ENCODE measurements at regions not wholly inside any gene's neighbourhood (a gene's known extent, or its start where the extent isn't known, plus 50 kb on each side); places are given as distances from the start of the nearest gene placed in this dataset.

DNA sequence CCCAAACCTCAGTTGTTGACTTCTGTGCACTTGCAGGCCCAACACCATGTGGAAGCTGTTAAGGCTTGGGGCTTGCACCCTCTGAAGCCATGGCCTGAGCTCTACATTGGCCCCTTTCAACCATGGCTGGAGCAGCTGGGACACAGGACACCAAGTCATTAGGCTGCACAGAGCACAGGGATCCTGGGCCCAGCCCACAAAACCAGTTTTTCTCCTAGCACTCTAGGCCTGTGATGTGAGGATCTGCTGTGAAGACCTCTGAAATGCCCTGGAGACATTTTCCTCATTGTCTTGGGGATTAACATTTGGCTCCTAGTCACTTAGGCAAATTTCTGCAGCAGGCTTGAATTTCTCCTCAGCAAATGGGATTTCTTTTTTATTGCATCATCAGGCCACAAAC, 1255.7 kb downstream of the ZPLD1 start:
- H3K4me3 Mint-ChIP-seq (ENCODE audit: unreplicated experiment) = no peak overlapping the region
- no peaks in the 10 kb centered on the region for H3K9me3 ChIP-seq
- no peaks in the 10 kb centered on the region for H3K4me1 ChIP-seq
- TF ChIP-seq, protein P1, sequence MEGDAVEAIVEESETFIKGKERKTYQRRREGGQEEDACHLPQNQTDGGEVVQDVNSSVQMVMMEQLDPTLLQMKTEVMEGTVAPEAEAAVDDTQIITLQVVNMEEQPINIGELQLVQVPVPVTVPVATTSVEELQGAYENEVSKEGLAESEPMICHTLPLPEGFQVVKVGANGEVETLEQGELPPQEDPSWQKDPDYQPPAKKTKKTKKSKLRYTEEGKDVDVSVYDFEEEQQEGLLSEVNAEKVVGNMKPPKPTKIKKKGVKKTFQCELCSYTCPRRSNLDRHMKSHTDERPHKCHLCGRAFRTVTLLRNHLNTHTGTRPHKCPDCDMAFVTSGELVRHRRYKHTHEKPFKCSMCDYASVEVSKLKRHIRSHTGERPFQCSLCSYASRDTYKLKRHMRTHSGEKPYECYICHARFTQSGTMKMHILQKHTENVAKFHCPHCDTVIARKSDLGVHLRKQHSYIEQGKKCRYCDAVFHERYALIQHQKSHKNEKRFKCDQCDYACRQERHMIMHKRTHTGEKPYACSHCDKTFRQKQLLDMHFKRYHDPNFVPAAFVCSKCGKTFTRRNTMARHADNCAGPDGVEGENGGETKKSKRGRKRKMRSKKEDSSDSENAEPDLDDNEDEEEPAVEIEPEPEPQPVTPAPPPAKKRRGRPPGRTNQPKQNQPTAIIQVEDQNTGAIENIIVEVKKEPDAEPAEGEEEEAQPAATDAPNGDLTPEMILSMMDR (IDR thresholded peaks at IDR 0.05; ENCODE audit: insufficient read depth in 1 of 2, low read depth in 1 of 2, low read length in 1 of 2, severe bottlenecking in 1 of 2, unreplicated experiment in 1 of 2) = no peak
- H3K27me3 ChIP-seq (replicated peaks; ENCODE audit: control insufficient read depth, insufficient read depth, low read length) = no peaks in the 10 kb centered on the region
- no TSS peak for BruUV-seq (replicated peaks)
- H3K36me3 Mint-ChIP-seq (ENCODE audit: insufficient read depth, unreplicated experiment) = no peaks in the 10 kb centered on the region
- peaks cover 15% of the 10 kb centered on the region for H3K9me3 Mint-ChIP-seq (ENCODE audit: unreplicated experiment)
- ChIA-PET POLR2A (no interaction called here), CTCF (no interaction called here)
- no peak overlapping the region for H3K27ac Mint-ChIP-seq (ENCODE audit: unreplicated experiment)
- H3K4me1 Mint-ChIP-seq (ENCODE audit: low read depth, unreplicated experiment) = no peaks in the 10 kb centered on the region
- H3K27me3 Mint-ChIP-seq (ENCODE audit: insufficient read depth, unreplicated experiment) = no peaks in the 10 kb centered on the region
- H3K4me3 ChIP-seq (ENCODE audit: low read depth, low read length) = no peak overlapping the region
- DNase-seq = no peak
- intact Hi-C loops (cut with micrococcal nuclease; ENCODE audit: unreplicated experiment) = no loop called here
- no peaks in the 10 kb centered on the region for H3K36me3 ChIP-seq (ENCODE audit: control insufficient read depth, insufficient read depth, low read length)

DNA sequence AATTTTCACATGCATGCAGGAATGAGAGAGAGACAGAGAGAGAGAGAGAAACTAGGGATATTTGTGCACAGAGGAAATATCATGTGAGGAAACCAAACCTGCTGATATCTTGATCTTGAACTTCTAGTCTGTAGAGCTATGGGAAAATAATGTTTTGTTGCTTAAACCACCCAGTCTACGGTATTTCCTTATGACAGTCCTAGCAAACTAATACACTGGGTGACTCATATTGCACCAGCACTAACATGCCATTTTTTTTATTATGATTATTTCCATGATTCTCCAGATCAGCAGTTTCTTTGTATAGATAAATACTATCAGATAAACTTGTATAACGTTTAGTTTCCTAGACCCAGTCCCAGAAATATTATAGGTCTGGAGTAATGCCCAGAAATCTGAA, 1259.0 kb downstream of the ZPLD1 start:
- ChIA-PET CTCF (no interaction called here), POLR2A (no interaction called here)
- no peaks in the 10 kb centered on the region for H3K36me3 Mint-ChIP-seq (ENCODE audit: insufficient read depth, unreplicated experiment)
- H3K36me3 ChIP-seq (ENCODE audit: control insufficient read depth, insufficient read depth, low read length) = no peaks in the 10 kb centered on the region
- TF ChIP-seq, protein P1 (IDR thresholded peaks at IDR 0.05; ENCODE audit: insufficient read depth in 1 of 2, low read depth in 1 of 2, low read length in 1 of 2, severe bottlenecking in 1 of 2, unreplicated experiment in 1 of 2) = no peak
- H3K9me3 Mint-ChIP-seq (ENCODE audit: unreplicated experiment) = peaks cover 15% of the 10 kb centered on the region
- BruUV-seq (replicated peaks) = no TSS peak
- no peak overlapping the region for H3K27ac Mint-ChIP-seq (ENCODE audit: unreplicated experiment)
- no peaks in the 10 kb centered on the region for H3K9me3 ChIP-seq
- H3K4me3 ChIP-seq (ENCODE audit: low read depth, low read length) = no peak overlapping the region
- H3K4me3 Mint-ChIP-seq (ENCODE audit: unreplicated experiment) = no peak overlapping the region
- no peaks in the 10 kb centered on the region for H3K4me1 ChIP-seq
- DNase-seq = no peak
- no peaks in the 10 kb centered on the region for H3K4me1 Mint-ChIP-seq (ENCODE audit: low read depth, unreplicated experiment)
- no peaks in the 10 kb centered on the region for H3K27me3 ChIP-seq (replicated peaks; ENCODE audit: control insufficient read depth, insufficient read depth, low read length)
- intact Hi-C loops (cut with micrococcal nuclease; ENCODE audit: unreplicated experiment) = no loop called here
- no peaks in the 10 kb centered on the region for H3K27me3 Mint-ChIP-seq (ENCODE audit: insufficient read depth, unreplicated experiment)

DNA sequence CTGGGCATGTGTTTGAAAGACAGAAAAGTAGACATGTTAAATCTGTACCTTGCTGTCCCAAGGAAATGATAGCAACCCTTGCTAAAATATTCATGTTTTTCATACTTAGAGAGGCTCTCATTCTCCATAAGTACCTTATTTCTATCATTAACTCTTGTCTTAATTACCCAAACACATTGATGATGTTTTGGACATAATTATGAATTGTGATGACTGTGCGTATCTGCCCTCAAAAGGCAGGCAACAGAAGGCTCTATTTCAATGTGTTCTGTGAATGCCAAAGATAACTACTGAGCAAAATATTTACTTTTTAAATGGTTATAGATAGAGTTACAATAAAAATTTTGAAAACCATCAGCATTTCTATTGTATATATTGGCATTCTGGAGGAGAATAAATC, 1263.8 kb downstream of the ZPLD1 start:
- TF ChIP-seq, protein P1 (IDR thresholded peaks at IDR 0.05; ENCODE audit: insufficient read depth in 1 of 2, low read depth in 1 of 2, low read length in 1 of 2, severe bottlenecking in 1 of 2, unreplicated experiment in 1 of 2) = no peak
- Mint-ChIP-seq H3K4me1 (ENCODE audit: low read depth, unreplicated experiment) (no peaks in the 10 kb centered on the region), H3K36me3 (ENCODE audit: insufficient read depth, unreplicated experiment) (no peaks in the 10 kb centered on the region), H3K9me3 (ENCODE audit: unreplicated experiment) (no peaks in the 10 kb centered on the region), H3K27me3 (ENCODE audit: insufficient read depth, unreplicated experiment) (no peaks in the 10 kb centered on the region), H3K27ac (ENCODE audit: unreplicated experiment) (no peak overlapping the region), H3K4me3 (ENCODE audit: unreplicated experiment) (no peak overlapping the region)
- no peaks in the 10 kb centered on the region for H3K4me1 ChIP-seq
- H3K36me3 ChIP-seq (ENCODE audit: control insufficient read depth, insufficient read depth, low read length) = no peaks in the 10 kb centered on the region
- POLR2A ChIA-PET = no interaction called here
- CTCF ChIA-PET = no interaction called here
- no peak for DNase-seq
- intact Hi-C loops (cut with micrococcal nuclease; ENCODE audit: unreplicated experiment) = no loop called here
- H3K4me3 ChIP-seq (ENCODE audit: low read depth, low read length) = no peak overlapping the region
- H3K27me3 ChIP-seq (replicated peaks; ENCODE audit: control insufficient read depth, insufficient read depth, low read length) = no peaks in the 10 kb centered on the region
- BruUV-seq (replicated peaks) = no TSS peak
- no peaks in the 10 kb centered on the region for H3K9me3 ChIP-seq

Measured in Caco-2 (cell line).